SJSA1 (cell line): ENCODE measurements at regions not wholly inside any gene's neighbourhood (a gene's known extent, or its start where the extent isn't known, plus 50 kb on each side); places are given as distances from the start of the nearest gene placed in this dataset.
A peak's percentile ranks its signal among the peaks of the same experiment; 100 is the strongest.

ENCODE experiments used
- DNase-seq, 2 experiments: peaks; one replicate each; pipeline ENCODE4 v3.0.0-alpha.2; 2015 to 2020; ENCODE audit warnings: low spot score in 2 of 2, low read depth in 1 of 2
- H3K27ac ChIP-seq: fragments of 250-450 bp; sonication (Bioruptor Pico); 2 replicates; pipeline ENCODE4 v1.5.1; 2020; ENCODE audit warnings: mild to moderate bottlenecking, moderate library complexity
- H3K27me3 ChIP-seq: fragments of 250-450 bp; sonication (Bioruptor Pico); replicated peaks from 2 replicates; pipeline ENCODE4 v1.5.1; 2020; ENCODE audit warnings: mild to moderate bottlenecking, moderate library complexity
- H3K36me3 ChIP-seq: fragments of 250-450 bp; sonication (Bioruptor Pico); 2 replicates; pipeline ENCODE4 v1.5.1; 2020; ENCODE audit warnings: mild to moderate bottlenecking
- H3K4me1 ChIP-seq: fragments of 250-450 bp; sonication (Bioruptor Pico); replicated peaks from 2 replicates; pipeline ENCODE4 v1.6.1; 2021; ENCODE audit warnings: mild to moderate bottlenecking
- H3K4me3 ChIP-seq: fragments of 250-450 bp; sonication (Bioruptor Pico); 2 replicates; pipeline ENCODE4 v1.5.1; 2020; ENCODE audit warnings: mild to moderate bottlenecking
- H3K9me3 ChIP-seq: fragments of 250-450 bp; sonication (Bioruptor Pico); replicated peaks from 2 replicates; pipeline ENCODE4 v1.5.1; 2020; ENCODE audit warnings: mild to moderate bottlenecking

GRCh38 chr20:19807946-19808330 is 49.9 kb downstream of the RIN2 start:
- no peak for DNase-seq

DNA sequence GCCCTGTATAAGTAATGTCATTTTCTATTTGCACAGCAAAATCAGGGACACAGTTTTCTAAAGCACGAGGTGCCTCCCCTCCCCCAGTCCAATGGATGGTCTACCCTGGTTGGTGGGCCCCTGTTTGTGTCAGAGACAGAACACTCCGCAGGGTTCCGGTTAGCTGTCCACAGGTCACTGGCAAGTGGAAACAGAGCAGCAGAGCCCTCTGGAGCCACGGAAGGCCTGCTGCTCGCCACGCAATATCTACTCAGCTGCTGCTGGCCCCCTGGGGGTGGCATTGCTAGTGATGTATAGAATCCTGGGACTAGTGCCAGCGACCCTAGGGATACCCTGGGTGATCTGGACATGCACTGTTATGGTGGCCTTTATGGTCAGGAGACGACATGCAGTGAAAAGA is 50.4 kb downstream of the RIN2 start:
- no peaks in the 10 kb centered on the region for H3K27me3 ChIP-seq
- H3K4me3 ChIP-seq: no peak overlapping the region
- no peaks in the 10 kb centered on the region for H3K36me3 ChIP-seq
- no peak overlapping the region for H3K27ac ChIP-seq
- H3K9me3 ChIP-seq: no peaks in the 10 kb centered on the region
- H3K4me1 ChIP-seq: peaks cover 26% of the 10 kb centered on the region
- no peak for DNase-seq

More at GRCh38 chr20:19807946-19808330, 49.9 kb downstream of the RIN2 start:
- no peaks in the 10 kb centered on the region for H3K36me3 ChIP-seq
- H3K27me3 ChIP-seq: no peaks in the 10 kb centered on the region
- no peak overlapping the region for H3K27ac ChIP-seq
- peaks cover 20% of the 10 kb centered on the region for H3K4me1 ChIP-seq
- no peak overlapping the region for H3K4me3 ChIP-seq
- H3K9me3 ChIP-seq: no peaks in the 10 kb centered on the region

- Histone ChIP-seq H3K27me3 (no peaks in the 10 kb centered on the region), H3K36me3 (no peaks in the 10 kb centered on the region), H3K9me3 (no peaks in the 10 kb centered on the region), H3K4me1 (peaks cover 36% of the 10 kb centered on the region), H3K27ac (no peak overlapping the region), H3K4me3 (no peak overlapping the region)
- no peak for DNase-seq
Measured at GRCh38 chr20:19809505-19809904, 51.4 kb downstream of the RIN2 start.

- Histone ChIP-seq H3K9me3 (no peaks in the 10 kb centered on the region), H3K4me3 (no peak overlapping the region), H3K27ac (peak overlapping the region; percentile 97), H3K36me3 (no peaks in the 10 kb centered on the region), H3K4me1 (peaks cover 51% of the 10 kb centered on the region), H3K27me3 (no peaks in the 10 kb centered on the region)
- DNase-seq: no peak
Measured at GRCh38 chr20:19811231-19811630, 53.2 kb downstream of the RIN2 start.

DNA sequence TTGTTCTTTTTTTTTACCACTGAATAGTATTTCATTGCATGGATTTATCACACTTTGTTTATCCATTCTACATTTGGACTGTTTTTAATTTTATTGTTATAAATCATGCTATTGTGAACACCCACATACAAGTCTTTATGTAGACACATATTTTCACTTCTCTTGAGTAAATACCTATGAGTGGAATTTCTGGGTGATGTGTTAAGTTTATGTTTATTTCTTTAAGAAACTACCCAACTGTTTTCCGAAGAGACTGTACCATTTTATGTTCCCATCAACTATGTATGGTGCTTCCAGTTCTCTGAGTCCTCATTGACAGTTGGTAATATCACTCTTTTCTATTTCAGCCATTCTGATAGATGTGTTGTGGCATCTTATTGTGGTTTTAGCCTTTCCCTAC is 54.0 kb downstream of the RIN2 start:
- Histone ChIP-seq H3K9me3 (no peaks in the 10 kb centered on the region), H3K4me3 (no peak overlapping the region), H3K4me1 (peaks cover 59% of the 10 kb centered on the region), H3K27me3 (no peaks in the 10 kb centered on the region), H3K36me3 (no peaks in the 10 kb centered on the region), H3K27ac (peak overlapping the region; percentile 97)
- peak in 1 of 2 experiments; percentile 86 for DNase-seq

GRCh38 chr20:19812696-19813095 is 54.6 kb downstream of the RIN2 start:
- Histone ChIP-seq H3K4me3 (no peak overlapping the region), H3K9me3 (no peaks in the 10 kb centered on the region), H3K27me3 (no peaks in the 10 kb centered on the region), H3K4me1 (peaks cover 66% of the 10 kb centered on the region), H3K27ac (peak overlapping the region; percentile 97), H3K36me3 (no peaks in the 10 kb centered on the region)
- DNase-seq: no peak

- Histone ChIP-seq H3K27ac (peak overlapping the region; percentile 97), H3K27me3 (no peaks in the 10 kb centered on the region), H3K4me1 (peaks cover 68% of the 10 kb centered on the region), H3K4me3 (no peak overlapping the region), H3K36me3 (no peaks in the 10 kb centered on the region), H3K9me3 (0 out of 2 replicates have a peak, but pooled peaks cover 3% of the 10 kb centered on the region)
- DNase-seq: peak in 1 of 2 experiments; percentile 31
Measured at GRCh38 chr20:19813846-19814640, 56.0 kb downstream of the RIN2 start.

DNA sequence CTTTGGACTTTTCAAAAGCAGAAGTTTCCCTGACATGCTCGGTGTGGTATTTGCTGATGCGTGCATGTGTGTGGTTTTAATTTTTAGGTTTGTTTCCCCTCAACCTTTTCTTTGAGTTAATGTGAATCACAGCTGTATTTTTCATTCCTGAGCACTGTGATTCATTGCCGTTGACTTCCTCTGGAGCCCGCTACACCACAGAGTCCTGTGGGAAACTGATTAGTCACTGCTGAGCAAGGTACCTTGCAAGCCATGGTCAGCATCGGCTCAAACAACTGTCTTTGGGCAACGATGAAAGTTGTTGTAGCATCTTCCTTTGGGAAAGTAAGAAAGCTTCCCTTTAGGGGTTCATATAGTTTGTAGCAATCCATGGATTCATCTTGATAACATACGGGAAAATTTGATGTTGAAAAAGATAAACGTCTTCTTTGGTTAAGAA is 57.5 kb downstream of the RIN2 start:
- Histone ChIP-seq H3K36me3 (no peaks in the 10 kb centered on the region), H3K27me3 (no peaks in the 10 kb centered on the region), H3K4me1 (peaks cover 68% of the 10 kb centered on the region), H3K4me3 (no peak overlapping the region), H3K9me3 (0 out of 2 replicates have a peak, but pooled peaks cover 5% of the 10 kb centered on the region), H3K27ac (peak overlapping the region; percentile 97)
- DNase-seq: peak; percentile 95 to 96

DNA sequence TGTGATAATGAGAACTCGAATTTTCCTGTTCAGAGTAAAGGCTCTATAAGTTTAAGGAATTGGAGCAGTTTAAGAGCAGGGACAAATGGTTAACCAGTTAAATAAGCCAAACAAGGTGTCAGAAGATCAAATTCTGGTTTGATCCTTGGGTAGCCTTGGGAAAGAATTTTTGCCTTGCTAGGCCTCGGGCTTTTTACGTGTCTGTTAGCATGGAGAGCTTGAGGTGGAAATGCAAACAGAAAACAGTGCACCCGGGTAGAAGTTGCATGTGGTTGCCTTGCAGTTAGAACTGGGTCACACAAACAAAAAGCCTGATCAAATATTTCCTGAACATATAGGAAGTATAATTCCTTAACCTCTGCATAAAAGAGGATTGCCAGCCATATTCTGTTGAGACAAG is 58.3 kb downstream of the RIN2 start:
- peak in 1 of 2 experiments; percentile 45 for DNase-seq
- Histone ChIP-seq H3K27ac (peak overlapping the region; percentile 97), H3K4me3 (no peak overlapping the region), H3K27me3 (no peaks in the 10 kb centered on the region), H3K4me1 (peaks cover 63% of the 10 kb centered on the region), H3K36me3 (no peaks in the 10 kb centered on the region), H3K9me3 (0 out of 2 replicates have a peak, but pooled peaks cover 5% of the 10 kb centered on the region)

- peak; percentile 82 to 88 for DNase-seq
- Histone ChIP-seq H3K27me3 (no peaks in the 10 kb centered on the region), H3K36me3 (no peaks in the 10 kb centered on the region), H3K27ac (peak overlapping the region; percentile 97), H3K4me1 (peaks cover 62% of the 10 kb centered on the region), H3K4me3 (no peak overlapping the region), H3K9me3 (0 out of 2 replicates have a peak, but pooled peaks cover 5% of the 10 kb centered on the region)
Measured at GRCh38 chr20:19817017-19817416, 59.0 kb downstream of the RIN2 start.

GRCh38 chr20:19819149-19819548 is 61.1 kb downstream of the RIN2 start:
- Histone ChIP-seq H3K4me1 (peaks cover 46% of the 10 kb centered on the region), H3K36me3 (no peaks in the 10 kb centered on the region), H3K27me3 (no peaks in the 10 kb centered on the region), H3K9me3 (0 out of 2 replicates have a peak, but pooled peaks cover 5% of the 10 kb centered on the region), H3K27ac (no peak overlapping the region), H3K4me3 (no peak overlapping the region)
- DNase-seq: no peak

DNA sequence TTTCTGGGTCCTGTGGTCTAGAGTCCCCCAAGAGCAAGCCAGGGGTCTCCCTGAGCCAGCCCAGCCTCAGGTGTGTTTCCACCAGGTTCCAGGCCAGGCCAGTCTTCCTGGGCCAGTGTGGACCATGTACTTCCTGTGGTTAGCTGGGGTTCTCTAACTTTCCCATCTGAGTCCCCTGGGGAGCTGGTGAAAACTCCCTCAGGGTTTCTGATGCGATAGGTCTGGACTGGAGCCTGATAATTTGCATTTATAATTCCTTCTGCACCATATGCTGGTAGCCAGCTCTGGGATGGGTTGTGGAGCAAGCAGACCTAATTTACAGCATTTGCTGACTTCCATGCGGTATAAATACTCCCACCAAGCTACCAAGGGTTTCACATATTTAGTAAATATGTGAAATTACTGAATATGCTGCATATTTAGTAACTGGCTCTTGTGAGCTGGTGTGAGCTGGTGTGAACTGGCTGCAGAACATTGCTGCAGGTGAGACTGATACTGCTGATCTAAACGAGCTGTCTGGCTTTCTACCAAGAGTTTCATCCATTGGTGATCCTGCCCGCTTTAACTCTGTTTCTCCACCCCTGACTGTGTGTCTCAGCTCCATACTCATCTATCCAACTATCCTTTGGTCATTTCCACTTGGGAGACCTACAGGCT is 62.6 kb downstream of the RIN2 start:
- H3K27ac ChIP-seq: no peak overlapping the region
- H3K4me1 ChIP-seq: peaks cover 40% of the 10 kb centered on the region
- H3K4me3 ChIP-seq: no peak overlapping the region
- DNase-seq: no peak
- 0 out of 2 replicates have a peak, but pooled peaks cover 5% of the 10 kb centered on the region for H3K9me3 ChIP-seq
- H3K27me3 ChIP-seq: no peaks in the 10 kb centered on the region
- H3K36me3 ChIP-seq: no peaks in the 10 kb centered on the region

- Histone ChIP-seq H3K27me3 (no peaks in the 10 kb centered on the region), H3K36me3 (no peaks in the 10 kb centered on the region), H3K27ac (no peak overlapping the region)
Measured at GRCh38 chr20:19821606-19822005, 63.5 kb downstream of the RIN2 start.

DNA sequence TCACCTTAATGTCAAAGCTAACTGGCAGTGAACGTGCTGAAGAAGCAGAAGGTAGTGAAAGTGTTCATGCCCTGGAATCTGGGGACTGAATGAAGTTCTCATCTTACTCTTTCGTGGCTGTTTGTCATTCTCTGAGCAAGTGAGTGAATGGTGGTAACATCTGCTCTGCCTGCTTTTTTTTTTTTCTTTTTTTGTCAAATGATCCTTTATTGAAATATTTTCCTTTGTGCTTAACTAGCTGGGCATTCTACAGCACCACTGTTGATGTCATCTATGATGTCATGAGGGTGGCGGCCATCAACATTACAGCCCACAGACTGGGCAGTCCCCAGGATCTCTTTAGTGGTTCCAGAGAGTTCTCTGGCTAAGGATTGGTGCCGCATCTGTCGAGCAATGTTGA is 65.2 kb downstream of the RIN2 start:
- Histone ChIP-seq H3K9me3 (0 out of 2 replicates have a peak, but pooled peaks cover 5% of the 10 kb centered on the region), H3K4me1 (peaks cover 23% of the 10 kb centered on the region), H3K36me3 (no peaks in the 10 kb centered on the region), H3K4me3 (no peak overlapping the region), H3K27me3 (no peaks in the 10 kb centered on the region), H3K27ac (no peak overlapping the region)
- no peak for DNase-seq

More at GRCh38 chr20:19821606-19822005, 63.5 kb downstream of the RIN2 start:
- Histone ChIP-seq H3K9me3 (0 out of 2 replicates have a peak, but pooled peaks cover 5% of the 10 kb centered on the region), H3K4me3 (no peak overlapping the region), H3K4me1 (peaks cover 31% of the 10 kb centered on the region)
- DNase-seq: no peak
